Neural progenitor cell (in vitro differentiated cells): ENCODE measurements at regions not wholly inside any gene's neighbourhood (a gene's known extent, or its start where the extent isn't known, plus 50 kb on each side); places are given as distances from the start of the nearest gene placed in this dataset.
"Not testable (repeated sequence)": the region's sequence is repeated elsewhere in the genome, so short reads cannot be mapped to it uniquely, and the experiment has no call there.

Experiments
- DNase-seq: peaks from one replicate; pipeline ENCODE4 v3.0.0-alpha.2; 2016; ENCODE audit warnings: low spot score
- H2AFZ ChIP-seq: fragments of 200-600 bp; sonication (generic); replicated peaks from 2 replicates; pipeline ENCODE4 v1.6.1; 2016; ENCODE audit warnings: antibody characterized with exemption
- H3F3A ChIP-seq: fragments of 200-600 bp; sonication (generic); 2 replicates; pipeline ENCODE4 v1.6.1; 2016; ENCODE audit warnings: antibody characterized with exemption, low read depth
- H3K27ac ChIP-seq: fragments of 200-600 bp; sonication (generic); 2 replicates; pipeline ENCODE4 v1.5.1; 2016; ENCODE audit warnings: mild to moderate bottlenecking
- H3K27me3 ChIP-seq: fragments of 200-600 bp; sonication (generic); 2 replicates; pipeline ENCODE4 v1.6.1; 2016; ENCODE audit warnings: mild to moderate bottlenecking, moderate library complexity
- H3K36me3 ChIP-seq: fragments of 200-600 bp; sonication (generic); 2 replicates; pipeline ENCODE4 v1.5.1; 2016
- H3K4me1 ChIP-seq: fragments of 200-600 bp; sonication (generic); 2 replicates; pipeline ENCODE4 v1.6.1; 2016; ENCODE audit warnings: mixed run types
- H3K4me2 ChIP-seq: fragments of 200-600 bp; sonication (generic); 2 replicates; pipeline ENCODE4 v1.6.1; 2016
- H3K4me3 ChIP-seq: fragments of 200-600 bp; sonication (generic); 2 replicates; pipeline ENCODE4 v1.5.1; 2016
- H3K79me2 ChIP-seq: fragments of 200-600 bp; sonication (generic); 2 replicates; pipeline ENCODE4 v1.6.1; 2016; ENCODE audit warnings: low read depth
- H3K9ac ChIP-seq: fragments of 200-600 bp; sonication (generic); 2 replicates; pipeline ENCODE4 v1.6.1; 2016
- H3K9me3 ChIP-seq: fragments of 200-600 bp; sonication (generic); 2 replicates; pipeline ENCODE4 v1.5.1; 2016; ENCODE audit warnings: low read depth
- H4K20me1 ChIP-seq: fragments of 200-600 bp; sonication (generic); 2 replicates; pipeline ENCODE4 v1.6.1; 2016; ENCODE audit warnings: low read depth
- H3K27ac Mint-ChIP-seq: 3 replicates; pipeline ENCODE4 v1.8.0; 2021; ENCODE audit warnings: mixed read lengths
- H3K27me3 Mint-ChIP-seq: 2 replicates; pipeline ENCODE4 v1.8.0; 2022; ENCODE audit warnings: low read depth, mild to moderate bottlenecking, inconsistent platforms, moderate library complexity, mixed read lengths; ENCODE audit not compliant: insufficient read depth
- H3K36me3 Mint-ChIP-seq: 3 replicates; pipeline ENCODE4 v1.8.0; 2021; ENCODE audit warnings: mixed read lengths
- H3K4me1 Mint-ChIP-seq: 3 replicates; pipeline ENCODE4 v1.8.0; 2021; ENCODE audit warnings: mixed read lengths
- H3K4me3 Mint-ChIP-seq: 3 replicates; pipeline ENCODE4 v1.8.0; 2021; ENCODE audit warnings: mild to moderate bottlenecking, moderate library complexity, mixed read lengths
- H3K9me3 Mint-ChIP-seq: 3 replicates; pipeline ENCODE4 v1.8.0; 2020; ENCODE audit warnings: mixed read lengths
- EZH2 ChIP-seq: fragments of 200-600 bp; sonication (generic); IDR thresholded peaks from 2 replicates; pipeline ENCODE4 v1.6.1; 2017; ENCODE audit warnings: antibody characterized with exemption, mild to moderate bottlenecking, moderate library complexity
- EZH2phosphoT487 ChIP-seq: fragments of 200-600 bp; sonication (generic); IDR thresholded peaks from 2 replicates; pipeline ENCODE4 v1.6.1; 2017; ENCODE audit warnings: antibody characterized with exemption
- TF ChIP-seq, protein P1 (sequence below): fragments of 200-600 bp; sonication (generic); IDR thresholded peaks from 2 replicates; pipeline ENCODE4 v1.5.1; 2017; ENCODE audit warnings: antibody characterized with exemption, mild to moderate bottlenecking

DNA sequence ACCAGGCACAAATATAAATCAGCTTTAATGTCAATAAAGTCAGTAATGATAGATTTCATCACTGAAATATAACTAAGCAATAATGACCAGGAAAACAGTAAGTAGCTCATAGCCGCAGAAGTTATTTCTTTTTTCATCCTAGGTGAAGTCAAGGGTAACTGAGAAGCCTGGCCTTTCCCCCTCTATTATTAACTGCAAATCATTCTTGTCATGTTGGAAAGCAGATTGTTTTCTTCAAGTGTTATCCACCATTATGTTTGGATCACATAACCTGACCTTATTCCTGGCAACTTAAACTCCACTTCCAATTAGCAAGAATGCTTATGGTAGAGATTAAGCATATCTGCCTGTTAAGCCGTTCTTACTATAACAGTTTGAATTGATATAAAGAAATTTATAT is 603.4 kb upstream of the FOXG1 start:
- H2AFZ ChIP-seq: no peak overlapping the region
- H3K27me3 ChIP-seq: no peaks in the 10 kb centered on the region
- no peaks in the 10 kb centered on the region for H3K36me3 ChIP-seq
- H3K9ac ChIP-seq: no peak overlapping the region
- no peaks in the 10 kb centered on the region for H3K27me3 Mint-ChIP-seq
- H3K27ac ChIP-seq: no peak overlapping the region
- no peaks in the 10 kb centered on the region for H3K9me3 ChIP-seq
- H3K4me1 ChIP-seq: no peaks in the 10 kb centered on the region
- DNase-seq: no peak
- H4K20me1 ChIP-seq: peaks cover 3% of the 10 kb centered on the region
- no peak overlapping the region for H3K4me3 ChIP-seq
- no peak overlapping the region for H3K4me2 ChIP-seq
- H3K4me3 Mint-ChIP-seq: no peak overlapping the region
- H3K36me3 Mint-ChIP-seq: no peaks in the 10 kb centered on the region
- no peaks in the 10 kb centered on the region for H3F3A ChIP-seq
- H3K9me3 Mint-ChIP-seq: no peaks in the 10 kb centered on the region
- no peaks in the 10 kb centered on the region for H3K79me2 ChIP-seq
- TF ChIP-seq, protein P1, sequence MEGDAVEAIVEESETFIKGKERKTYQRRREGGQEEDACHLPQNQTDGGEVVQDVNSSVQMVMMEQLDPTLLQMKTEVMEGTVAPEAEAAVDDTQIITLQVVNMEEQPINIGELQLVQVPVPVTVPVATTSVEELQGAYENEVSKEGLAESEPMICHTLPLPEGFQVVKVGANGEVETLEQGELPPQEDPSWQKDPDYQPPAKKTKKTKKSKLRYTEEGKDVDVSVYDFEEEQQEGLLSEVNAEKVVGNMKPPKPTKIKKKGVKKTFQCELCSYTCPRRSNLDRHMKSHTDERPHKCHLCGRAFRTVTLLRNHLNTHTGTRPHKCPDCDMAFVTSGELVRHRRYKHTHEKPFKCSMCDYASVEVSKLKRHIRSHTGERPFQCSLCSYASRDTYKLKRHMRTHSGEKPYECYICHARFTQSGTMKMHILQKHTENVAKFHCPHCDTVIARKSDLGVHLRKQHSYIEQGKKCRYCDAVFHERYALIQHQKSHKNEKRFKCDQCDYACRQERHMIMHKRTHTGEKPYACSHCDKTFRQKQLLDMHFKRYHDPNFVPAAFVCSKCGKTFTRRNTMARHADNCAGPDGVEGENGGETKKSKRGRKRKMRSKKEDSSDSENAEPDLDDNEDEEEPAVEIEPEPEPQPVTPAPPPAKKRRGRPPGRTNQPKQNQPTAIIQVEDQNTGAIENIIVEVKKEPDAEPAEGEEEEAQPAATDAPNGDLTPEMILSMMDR: no peak
- no peak for TF ChIP-seq EZH2phosphoT487
- no peak for TF ChIP-seq EZH2
- H3K4me1 Mint-ChIP-seq: peaks cover 6% of the 10 kb centered on the region
- H3K27ac Mint-ChIP-seq: no peak overlapping the region

DNA sequence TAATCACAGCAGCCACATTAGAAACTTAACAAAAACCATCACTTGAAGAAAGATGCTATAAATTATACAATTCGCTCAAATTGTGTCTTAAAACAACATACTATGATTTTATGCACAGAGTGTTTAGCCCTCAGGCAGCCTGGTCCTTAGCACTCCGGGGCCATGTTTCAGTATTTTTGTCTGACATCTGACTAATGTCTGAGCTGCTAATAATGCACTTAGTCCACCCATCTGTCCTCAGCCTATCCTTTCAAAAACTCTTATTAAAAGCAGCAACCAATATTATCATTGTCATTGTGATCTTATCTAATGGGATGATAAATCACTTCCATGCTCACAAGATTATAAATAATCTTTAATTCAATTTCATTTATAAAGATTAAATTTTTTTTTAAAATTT is 602.7 kb upstream of the FOXG1 start:
- H3K9me3 ChIP-seq: no peaks in the 10 kb centered on the region
- no peak overlapping the region for H3K27ac ChIP-seq
- no peak overlapping the region for H3K9ac ChIP-seq
- no peak overlapping the region for H3K4me3 ChIP-seq
- TF ChIP-seq EZH2phosphoT487 (no peak), EZH2 (no peak)
- TF ChIP-seq, protein P1: no peak
- H3K27me3 Mint-ChIP-seq: no peaks in the 10 kb centered on the region
- H3K4me1 Mint-ChIP-seq: peaks cover 6% of the 10 kb centered on the region
- peaks cover 3% of the 10 kb centered on the region for H4K20me1 ChIP-seq
- H3K36me3 Mint-ChIP-seq: no peaks in the 10 kb centered on the region
- H3F3A ChIP-seq: no peaks in the 10 kb centered on the region
- no peaks in the 10 kb centered on the region for H3K36me3 ChIP-seq
- no peak overlapping the region for H2AFZ ChIP-seq
- no peak overlapping the region for H3K4me3 Mint-ChIP-seq
- H3K9me3 Mint-ChIP-seq: no peaks in the 10 kb centered on the region
- DNase-seq: no peak
- no peaks in the 10 kb centered on the region for H3K79me2 ChIP-seq
- no peaks in the 10 kb centered on the region for H3K27me3 ChIP-seq
- H3K27ac Mint-ChIP-seq: no peak overlapping the region
- H3K4me2 ChIP-seq: no peak overlapping the region
- H3K4me1 ChIP-seq: no peaks in the 10 kb centered on the region

DNA sequence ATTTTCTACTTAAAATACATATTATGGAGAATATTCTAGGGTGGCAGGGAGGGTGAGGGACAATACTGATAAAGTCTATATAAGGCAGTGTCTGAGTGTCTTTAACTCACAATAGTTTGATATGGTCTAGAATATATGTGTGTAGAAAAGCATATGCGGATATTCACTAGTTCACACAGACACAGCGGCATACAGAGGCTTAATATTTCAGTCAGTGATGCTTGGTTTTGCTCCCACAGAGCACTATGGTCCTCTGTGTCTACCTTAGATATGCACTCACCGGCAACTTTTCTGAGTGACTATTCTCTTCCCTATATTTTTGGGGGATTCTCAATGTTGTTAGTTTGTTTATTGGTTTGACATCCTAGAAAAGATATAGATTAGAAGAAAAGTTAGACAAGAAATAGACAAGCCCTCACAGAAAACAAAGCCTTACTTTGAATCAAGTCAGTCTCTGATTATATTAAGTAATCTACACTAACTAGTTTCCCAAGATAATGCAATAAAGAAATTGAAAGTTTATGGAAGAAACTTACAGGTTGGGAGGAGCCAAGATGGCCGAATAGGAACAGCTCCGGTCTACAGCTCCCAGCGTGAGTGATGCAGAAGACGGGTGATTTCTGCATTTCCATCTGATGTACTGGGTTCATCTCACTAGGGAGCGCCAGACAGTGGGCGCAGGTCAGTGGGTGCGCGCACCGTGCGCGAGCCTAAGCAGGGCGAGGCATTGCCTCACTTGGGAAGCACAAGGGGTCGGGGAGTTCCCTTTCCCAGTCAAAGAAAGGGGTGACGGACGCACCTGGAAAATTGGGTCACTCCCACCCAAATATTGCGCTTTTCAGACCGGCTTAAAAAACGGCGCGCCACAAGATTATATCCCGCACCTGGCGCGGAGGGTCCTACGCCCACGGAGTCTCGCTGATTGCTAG is 578.4 kb upstream of the FOXG1 start:
- Mint-ChIP-seq H3K27ac (peak overlapping the region; percentile 25), H3K4me3 (peak overlapping the region; percentile 78), H3K9me3 (peaks cover 13% of the 10 kb centered on the region)
- not testable (repeated sequence) for H3F3A ChIP-seq, H3K9me3 ChIP-seq, H3K36me3 Mint-ChIP-seq, H3K27me3 Mint-ChIP-seq, H3K36me3 ChIP-seq, DNase-seq, H3K4me1 Mint-ChIP-seq, H4K20me1 ChIP-seq, H3K4me1 ChIP-seq, H3K27me3 ChIP-seq
- H3K9ac ChIP-seq: peak overlapping the region; percentile 66
- peak overlapping the region; percentile 96 for H2AFZ ChIP-seq
- peak overlapping the region; percentile 78 for H3K4me2 ChIP-seq
- TF ChIP-seq, protein P1: peak; percentile 18
- H3K27ac ChIP-seq: peak overlapping the region; percentile 84
- peak overlapping the region; percentile 74 for H3K4me3 ChIP-seq
- peaks cover 17% of the 10 kb centered on the region for H3K79me2 ChIP-seq
